WERI-Rb-1 (cell line): ENCODE measurements at regions not wholly inside any gene's neighbourhood (a gene's known extent, or its start where the extent isn't known, plus 50 kb on each side); places are given as distances from the start of the nearest gene placed in this dataset.
"Not testable (repeated sequence)": the region's sequence is repeated elsewhere in the genome, so short reads cannot be mapped to it uniquely, and the experiment has no call there.

Experiments used
- DNase-seq: peaks from one replicate; pipeline ENCODE4 v3.0.0-alpha.2; 2020
- H3K27ac ChIP-seq: fragments of 250-450 bp; sonication (Bioruptor Pico); 2 replicates; pipeline ENCODE4 v1.5.1; 2020; ENCODE audit warnings: mild to moderate bottlenecking, moderate library complexity
- H3K27me3 ChIP-seq: fragments of 250-450 bp; sonication (Bioruptor Pico); 2 replicates; pipeline ENCODE4 v1.5.1; 2021; ENCODE audit warnings: mild to moderate bottlenecking, low read depth, moderate library complexity; ENCODE audit not compliant: insufficient read depth, severe bottlenecking
- H3K36me3 ChIP-seq: fragments of 250-450 bp; sonication (Bioruptor Pico); 2 replicates; pipeline ENCODE4 v1.5.1; 2020; ENCODE audit warnings: mild to moderate bottlenecking, moderate library complexity
- H3K4me3 ChIP-seq: 2 replicates; pipeline ENCODE4 v1.5.1; 2011; ENCODE audit warnings: low read depth, mild to moderate bottlenecking, control low read depth, low read length
- H3K9me3 ChIP-seq: fragments of 250-450 bp; sonication (Bioruptor Pico); 2 replicates; pipeline ENCODE4 v1.5.1; 2021; ENCODE audit warnings: mild to moderate bottlenecking, moderate library complexity; ENCODE audit not compliant: severe bottlenecking
- CTCF ChIP-seq: IDR thresholded peaks from 2 replicates; pipeline ENCODE4 v1.5.1; 2011; ENCODE audit warnings: low read depth, mild to moderate bottlenecking, control low read depth, inconsistent platforms, low read length

- no peak for DNase-seq
- no peaks in the 10 kb centered on the region for H3K27me3 ChIP-seq
Observed at GRCh38 chr10:57599440-57599839, 668.3 kb downstream of the IPMK start.

GRCh38 chr10:57593983-57594573 is 673.6 kb downstream of the IPMK start:
- Histone ChIP-seq H3K9me3 (no peaks in the 10 kb centered on the region), H3K27me3 (no peaks in the 10 kb centered on the region), H3K4me3 (no peak overlapping the region), H3K36me3 (no peaks in the 10 kb centered on the region), H3K27ac (no peak overlapping the region)
- DNase-seq: no peak
- no peak for TF ChIP-seq CTCF

More at GRCh38 chr10:57599440-57599839, 668.3 kb downstream of the IPMK start:
- H3K4me3 ChIP-seq: no peak overlapping the region
- H3K9me3 ChIP-seq: no peaks in the 10 kb centered on the region
- no peak for TF ChIP-seq CTCF
- no peak overlapping the region for H3K27ac ChIP-seq
- no peaks in the 10 kb centered on the region for H3K36me3 ChIP-seq

GRCh38 chr10:57579926-57580325 is 687.8 kb downstream of the IPMK start:
- DNase-seq: peak; percentile 29
- peak; percentile 69 for TF ChIP-seq CTCF
- no peak overlapping the region for H3K27ac ChIP-seq
- H3K4me3 ChIP-seq: no peak overlapping the region
- peaks cover 17% of the 10 kb centered on the region for H3K9me3 ChIP-seq
- H3K36me3 ChIP-seq: no peaks in the 10 kb centered on the region
- H3K27me3 ChIP-seq: no peaks in the 10 kb centered on the region

- Histone ChIP-seq H3K27me3 (no peaks in the 10 kb centered on the region), H3K27ac (no peak overlapping the region), H3K4me3 (no peak overlapping the region), H3K9me3 (no peaks in the 10 kb centered on the region), H3K36me3 (no peaks in the 10 kb centered on the region)
- TF ChIP-seq CTCF: no peak
- DNase-seq: no peak
Observed at GRCh38 chr10:57562211-57562610, 705.5 kb downstream of the IPMK start.

DNA sequence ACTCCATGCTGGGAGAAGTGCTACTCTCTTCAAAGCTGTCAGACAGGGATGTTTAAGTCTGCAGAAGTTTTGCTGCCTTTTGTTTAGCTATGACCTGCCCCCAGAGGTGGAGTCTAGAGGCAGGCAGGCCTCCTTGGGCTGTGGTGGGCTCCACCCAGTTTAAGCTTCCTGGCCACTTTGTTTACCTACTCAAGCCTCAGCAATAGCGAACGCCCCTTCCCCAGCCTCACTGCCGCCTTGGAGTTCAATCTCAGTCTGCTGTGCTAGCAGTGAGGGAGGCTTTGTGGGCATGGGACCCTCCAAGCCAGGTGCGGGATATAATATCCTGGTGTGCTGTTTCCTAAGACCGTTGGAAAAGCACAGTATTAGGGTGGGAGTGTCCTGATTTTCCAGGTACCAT is 715.9 kb downstream of the IPMK start:
- not testable (repeated sequence) for DNase-seq, H3K36me3 ChIP-seq, H3K27me3 ChIP-seq, H3K9me3 ChIP-seq, H3K27ac ChIP-seq, H3K4me3 ChIP-seq

GRCh38 chr10:57535306-57535705 is 732.4 kb downstream of the IPMK start:
- DNase-seq: no peak
- H3K27me3 ChIP-seq: peaks cover 3% of the 10 kb centered on the region
- H3K4me3 ChIP-seq: no peak overlapping the region
- no peak overlapping the region for H3K27ac ChIP-seq
- no peaks in the 10 kb centered on the region for H3K36me3 ChIP-seq
- TF ChIP-seq CTCF: no peak
- no peaks in the 10 kb centered on the region for H3K9me3 ChIP-seq
